Loucy (cell line): ENCODE measurements at regions not wholly inside any gene's neighbourhood (a gene's known extent, or its start where the extent isn't known, plus 50 kb on each side); places are given as distances from the start of the nearest gene placed in this dataset.

Source experiments
- EZH2phosphoT487 ChIP-seq: fragments of 200-600 bp; IDR thresholded peaks from 2 replicates; pipeline ENCODE4 v1.6.1; 2018; ENCODE audit warnings: antibody characterized with exemption, mild to moderate bottlenecking, moderate library complexity, borderline replicate concordance
- TF ChIP-seq, protein P1 (sequence below): fragments of 200-600 bp; sonication (generic); conservative IDR thresholded peaks from 2 replicates; pipeline ENCODE4 v1.5.1; 2014; ENCODE audit warnings: mild to moderate bottlenecking, antibody characterized with exemption, low read length

GRCh38 chr5:73381590-73382400 lies 66.8 kb downstream of the FOXD1 start:
- TF ChIP-seq, protein P1, sequence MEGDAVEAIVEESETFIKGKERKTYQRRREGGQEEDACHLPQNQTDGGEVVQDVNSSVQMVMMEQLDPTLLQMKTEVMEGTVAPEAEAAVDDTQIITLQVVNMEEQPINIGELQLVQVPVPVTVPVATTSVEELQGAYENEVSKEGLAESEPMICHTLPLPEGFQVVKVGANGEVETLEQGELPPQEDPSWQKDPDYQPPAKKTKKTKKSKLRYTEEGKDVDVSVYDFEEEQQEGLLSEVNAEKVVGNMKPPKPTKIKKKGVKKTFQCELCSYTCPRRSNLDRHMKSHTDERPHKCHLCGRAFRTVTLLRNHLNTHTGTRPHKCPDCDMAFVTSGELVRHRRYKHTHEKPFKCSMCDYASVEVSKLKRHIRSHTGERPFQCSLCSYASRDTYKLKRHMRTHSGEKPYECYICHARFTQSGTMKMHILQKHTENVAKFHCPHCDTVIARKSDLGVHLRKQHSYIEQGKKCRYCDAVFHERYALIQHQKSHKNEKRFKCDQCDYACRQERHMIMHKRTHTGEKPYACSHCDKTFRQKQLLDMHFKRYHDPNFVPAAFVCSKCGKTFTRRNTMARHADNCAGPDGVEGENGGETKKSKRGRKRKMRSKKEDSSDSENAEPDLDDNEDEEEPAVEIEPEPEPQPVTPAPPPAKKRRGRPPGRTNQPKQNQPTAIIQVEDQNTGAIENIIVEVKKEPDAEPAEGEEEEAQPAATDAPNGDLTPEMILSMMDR, result no peak
- no peak for TF ChIP-seq EZH2phosphoT487
